HG03520 (cell line): ENCODE measurements at regions not wholly inside any gene's neighbourhood (a gene's known extent, or its start where the extent isn't known, plus 50 kb on each side); places are given as distances from the start of the nearest gene placed in this dataset.
"Not testable (repeated sequence)": the region's sequence is repeated elsewhere in the genome, so short reads cannot be mapped to it uniquely, and the experiment has no call there.

Experiments used
- ATAC-seq: cut with Tn5 transposase; IDR thresholded peaks from one replicate; pipeline ENCODE4 v1.9.1; 2021; ENCODE audit warnings: mild to moderate bottlenecking, moderate library complexity; ENCODE audit not compliant: unreplicated experiment

GRCh38 chr9:74071502-74071901, 425.6 kb upstream of the RORB start:
- ATAC-seq: no peak

GRCh38 chr9:74073897-74074296, 423.2 kb upstream of the RORB start:
- no peak for ATAC-seq

- no peak for ATAC-seq
Observed at GRCh38 chr9:74078647-74079046, 418.5 kb upstream of the RORB start.

- ATAC-seq: not testable (repeated sequence)
Observed at GRCh38 chr9:74080652-74081051, 416.5 kb upstream of the RORB start.

- ATAC-seq: no peak
Observed at GRCh38 chr9:74083681-74084433, 413.3 kb upstream of the RORB start.

GRCh38 chr9:74085384-74086037, 411.6 kb upstream of the RORB start:
- not testable (repeated sequence) for ATAC-seq

GRCh38 chr9:74090921-74091320, 406.2 kb upstream of the RORB start:
- not testable (repeated sequence) for ATAC-seq

- ATAC-seq: no peak
Observed at GRCh38 chr9:74092491-74092834, 404.7 kb upstream of the RORB start.

GRCh38 chr9:74094037-74094436, 403.1 kb upstream of the RORB start:
- not testable (repeated sequence) for ATAC-seq

GRCh38 chr9:74094766-74095165, 402.4 kb upstream of the RORB start:
- ATAC-seq: no peak

GRCh38 chr9:74095925-74096324, 401.2 kb upstream of the RORB start:
- no peak for ATAC-seq

GRCh38 chr9:74096420-74096819, 400.7 kb upstream of the RORB start:
- no peak for ATAC-seq

- no peak for ATAC-seq
Observed at GRCh38 chr9:74100042-74100441, 397.1 kb upstream of the RORB start.

GRCh38 chr9:74102148-74102547, 395.0 kb upstream of the RORB start:
- not testable (repeated sequence) for ATAC-seq

- no peak for ATAC-seq
Observed at GRCh38 chr9:74102702-74103101, 394.4 kb upstream of the RORB start.

GRCh38 chr9:74107692-74108091, 389.4 kb upstream of the RORB start:
- ATAC-seq: no peak

GRCh38 chr9:74115976-74116375, 381.2 kb upstream of the RORB start:
- ATAC-seq: no peak

GRCh38 chr9:74117151-74117550, 380.0 kb upstream of the RORB start:
- ATAC-seq: no peak

- no peak for ATAC-seq
Observed at GRCh38 chr9:74117731-74118130, 379.4 kb upstream of the RORB start.

- ATAC-seq: no peak
Observed at GRCh38 chr9:74120061-74120460, 377.1 kb upstream of the RORB start.

GRCh38 chr9:74120470-74120869, 376.7 kb upstream of the RORB start:
- ATAC-seq: no peak

- no peak for ATAC-seq
Observed at GRCh38 chr9:74122216-74122615, 374.9 kb upstream of the RORB start.

- no peak for ATAC-seq
Observed at GRCh38 chr9:74122661-74123060, 374.5 kb upstream of the RORB start.
